MM.1S (cell line): ENCODE measurements at regions not wholly inside any gene's neighbourhood (a gene's known extent, or its start where the extent isn't known, plus 50 kb on each side); places are given as distances from the start of the nearest gene placed in this dataset.

Experiments
- DNase-seq: peaks from one replicate; pipeline ENCODE4 v3.0.0-alpha.2; 2015
- H2AFZ ChIP-seq: fragments of 300-600 bp; sonication (generic); 2 replicates; pipeline ENCODE4 v1.6.0; 2016; ENCODE audit warnings: antibody characterized with exemption, low read length
- H3F3A ChIP-seq: fragments of 300-600 bp; sonication (generic); 2 replicates; pipeline ENCODE4 v1.6.1; 2016; ENCODE audit warnings: mild to moderate bottlenecking, antibody characterized with exemption, low read length, moderate library complexity, mixed read lengths; ENCODE audit not compliant: insufficient read depth
- H3K27ac ChIP-seq: fragments of 300-600 bp; sonication (generic); 2 replicates; pipeline ENCODE4 v1.5.1; 2016; ENCODE audit warnings: mild to moderate bottlenecking, low read length
- H3K27me3 ChIP-seq: fragments of 300-600 bp; sonication (generic); replicated peaks from 2 replicates; pipeline ENCODE4 v1.6.0; 2016; ENCODE audit warnings: low read length; ENCODE audit not compliant: insufficient read depth
- H3K36me3 ChIP-seq: fragments of 300-600 bp; sonication (generic); replicated peaks from 2 replicates; pipeline ENCODE4 v1.6.1; 2016; ENCODE audit warnings: mild to moderate bottlenecking, low read length, mixed read lengths; ENCODE audit not compliant: insufficient read depth
- H3K4me1 ChIP-seq: fragments of 300-600 bp; sonication (generic); 2 replicates; pipeline ENCODE4 v1.6.1; 2016; ENCODE audit warnings: low read length, mixed read lengths
- H3K4me2 ChIP-seq: fragments of 300-600 bp; sonication (generic); 2 replicates; pipeline ENCODE4 v1.6.0; 2016; ENCODE audit warnings: low read depth, low read length
- H3K4me3 ChIP-seq: fragments of 300-600 bp; sonication (generic); 2 replicates; pipeline ENCODE4 v1.5.1; 2016; ENCODE audit warnings: low read length, mixed read lengths
- H3K79me2 ChIP-seq: fragments of 300-600 bp; sonication (generic); 2 replicates; pipeline ENCODE4 v1.6.1; 2016; ENCODE audit warnings: mixed run types, low read length, mixed read lengths
- H3K9ac ChIP-seq: fragments of 300-600 bp; sonication (generic); 2 replicates; pipeline ENCODE4 v1.6.1; 2016; ENCODE audit warnings: low read length, mixed read lengths
- H3K9me2 ChIP-seq: fragments of 300-600 bp; sonication (generic); replicated peaks from 2 replicates; pipeline ENCODE4 v1.6.1; 2016; ENCODE audit warnings: mild to moderate bottlenecking, low read length, mixed read lengths; ENCODE audit not compliant: insufficient read depth
- H3K9me3 ChIP-seq: fragments of 300-600 bp; sonication (generic); replicated peaks from 2 replicates; pipeline ENCODE4 v1.6.1; 2016; ENCODE audit warnings: mild to moderate bottlenecking, low read length, mixed read lengths; ENCODE audit not compliant: insufficient read depth
- H4K20me1 ChIP-seq: fragments of 300-600 bp; sonication (generic); 2 replicates; pipeline ENCODE4 v1.6.1; 2016; ENCODE audit warnings: mild to moderate bottlenecking, low read length, moderate library complexity, mixed read lengths; ENCODE audit not compliant: insufficient read depth
- CTCF ChIP-seq: fragments of 300-600 bp; sonication (generic); IDR thresholded peaks from 2 replicates; pipeline ENCODE4 v1.5.1; 2016; ENCODE audit warnings: antibody characterized with exemption, low read length, mixed read lengths
- EZH2 ChIP-seq: fragments of 300-600 bp; sonication (generic); optimal IDR thresholded peaks from 2 replicates; pipeline ENCODE3; 2017; ENCODE audit warnings: low read depth, mild to moderate bottlenecking, antibody characterized with exemption, low read length, mixed read lengths
- EZH2phosphoT487 ChIP-seq: fragments of 300-600 bp; sonication (generic); IDR thresholded peaks from 2 replicates; pipeline ENCODE4 v1.6.1; 2018; ENCODE audit warnings: antibody characterized with exemption, low read length

GRCh38 chr17:77594416-77595209 lies 363.9 kb upstream of the TNRC6C start:
- no peak overlapping the region for H2AFZ ChIP-seq
- no peaks in the 10 kb centered on the region for H3K4me1 ChIP-seq
- H3K27ac ChIP-seq = no peak overlapping the region
- DNase-seq = no peak
- no peaks in the 10 kb centered on the region for H3K9me2 ChIP-seq
- H3K4me3 ChIP-seq = no peak overlapping the region
- no peaks in the 10 kb centered on the region for H3K36me3 ChIP-seq
- no peaks in the 10 kb centered on the region for H3K27me3 ChIP-seq
- no peak for TF ChIP-seq EZH2phosphoT487
- TF ChIP-seq EZH2 = no peak
- TF ChIP-seq CTCF = no peak
- no peaks in the 10 kb centered on the region for H3K79me2 ChIP-seq
- no peaks in the 10 kb centered on the region for H3K9me3 ChIP-seq
- no peaks in the 10 kb centered on the region for H4K20me1 ChIP-seq
- H3F3A ChIP-seq = no peaks in the 10 kb centered on the region
- H3K4me2 ChIP-seq = no peak overlapping the region
- H3K9ac ChIP-seq = no peak overlapping the region

- no peak for TF ChIP-seq EZH2
- no peak for TF ChIP-seq EZH2phosphoT487
- TF ChIP-seq CTCF = no peak
- Histone ChIP-seq H3K9me2 (no peaks in the 10 kb centered on the region), H3F3A (no peaks in the 10 kb centered on the region), H3K79me2 (no peaks in the 10 kb centered on the region), H3K36me3 (no peaks in the 10 kb centered on the region), H3K9me3 (no peaks in the 10 kb centered on the region), H3K27ac (no peak overlapping the region), H4K20me1 (no peaks in the 10 kb centered on the region), H3K4me1 (no peaks in the 10 kb centered on the region), H3K4me3 (no peak overlapping the region), H3K9ac (no peak overlapping the region), H3K27me3 (no peaks in the 10 kb centered on the region), H3K4me2 (no peak overlapping the region), H2AFZ (no peak overlapping the region)
- DNase-seq = no peak
These were observed 361.7 kb upstream of the TNRC6C start for GRCh38 chr17:77596491-77597417.

- H3K36me3 ChIP-seq = no peaks in the 10 kb centered on the region
- H3K27me3 ChIP-seq = no peaks in the 10 kb centered on the region
- no peaks in the 10 kb centered on the region for H3K9me3 ChIP-seq
- H2AFZ ChIP-seq = no peak overlapping the region
- H3K4me3 ChIP-seq = no peak overlapping the region
- H3K4me1 ChIP-seq = no peaks in the 10 kb centered on the region
- no peak overlapping the region for H3K27ac ChIP-seq
- no peak for TF ChIP-seq EZH2phosphoT487
- H3F3A ChIP-seq = no peaks in the 10 kb centered on the region
- no peak overlapping the region for H3K4me2 ChIP-seq
- no peak for DNase-seq
- no peak overlapping the region for H3K9ac ChIP-seq
- no peaks in the 10 kb centered on the region for H3K79me2 ChIP-seq
- no peaks in the 10 kb centered on the region for H3K9me2 ChIP-seq
- H4K20me1 ChIP-seq = no peaks in the 10 kb centered on the region
These were observed 360.9 kb upstream of the TNRC6C start for GRCh38 chr17:77597418-77598240.
